OCI-LY7 (cell line): ENCODE measurements at regions not wholly inside any gene's neighbourhood (a gene's known extent, or its start where the extent isn't known, plus 50 kb on each side); places are given as distances from the start of the nearest gene placed in this dataset.

Source experiments
- BruUV-seq: library from RNA; stranded (reverse); fragments of 400-500 nt; replicated peaks from 2 replicates; lab custom pipeline; 2021; lab: Mats Ljungman, UMichigan
- CTCF ChIA-PET: fragments of 300-600 bp; sonication (Branson Sonifier 250); formaldehyde crosslinking; loops from one replicate; lab custom pipeline; 2022; ENCODE audit warnings: antibody characterized with exemption; ENCODE audit not compliant: unreplicated experiment; lab: Charles Lee
- POLR2A ChIA-PET: fragments of 300-600 bp; sonication (Branson Sonifier 250); formaldehyde crosslinking; loops from one replicate; lab custom pipeline; 2022; ENCODE audit warnings: antibody characterized with exemption; lab: Charles Lee
- DNase-seq: peaks from one replicate; pipeline ENCODE4 v3.0.0-alpha.2; 2015; ENCODE audit warnings: low spot score
- H2AFZ ChIP-seq: fragments of 200-600 bp; sonication (generic), shearing (Covaris generic); 2 replicates; pipeline ENCODE4 v1.6.1; 2014; ENCODE audit warnings: mild to moderate bottlenecking, antibody characterized with exemption, low read length, moderate library complexity
- H3K27ac ChIP-seq: fragments of 200-600 bp; sonication (generic); 2 replicates; pipeline ENCODE4 v1.5.1; 2014; ENCODE audit warnings: mixed run types, low read depth, mild to moderate bottlenecking, moderate library complexity, low read length, inconsistent platforms; ENCODE audit not compliant: poor library complexity, severe bottlenecking
- H3K36me3 ChIP-seq: fragments of 200-600 bp; sonication (generic); 2 replicates; pipeline ENCODE4 v1.6.1; 2014; ENCODE audit warnings: mild to moderate bottlenecking, antibody characterized with exemption, low read length, moderate library complexity, mixed read lengths; ENCODE audit not compliant: insufficient read depth
- H3K4me1 ChIP-seq: fragments of 200-600 bp; sonication (generic); 2 replicates; pipeline ENCODE4 v1.5.1; 2014; ENCODE audit warnings: mild to moderate bottlenecking, low read length; ENCODE audit not compliant: insufficient read depth, poor library complexity, severe bottlenecking
- H3K4me2 ChIP-seq: fragments of 200-600 bp; sonication (generic); 2 replicates; pipeline ENCODE4 v1.6.1; 2014; ENCODE audit warnings: mild to moderate bottlenecking, low read length
- H3K4me3 ChIP-seq: fragments of 200-600 bp; sonication (generic); 2 replicates; pipeline ENCODE4 v1.5.1; 2014; ENCODE audit warnings: mild to moderate bottlenecking, low read depth, low read length; ENCODE audit not compliant: poor library complexity, severe bottlenecking
- H3K79me2 ChIP-seq: fragments of 200-600 bp; sonication (generic); 2 replicates; pipeline ENCODE4 v1.6.1; 2016; ENCODE audit warnings: low read depth, mild to moderate bottlenecking, low read length, moderate library complexity, mixed read lengths; ENCODE audit not compliant: insufficient read depth
- H3K9me2 ChIP-seq: fragments of 200-600 bp; sonication (generic); 2 replicates; pipeline ENCODE4 v1.6.1; 2016; ENCODE audit warnings: mild to moderate bottlenecking, low read length, mixed read lengths; ENCODE audit not compliant: insufficient read depth
- H3K9me3 ChIP-seq: fragments of 200-600 bp; sonication (generic); 2 replicates; pipeline ENCODE4 v1.6.1; 2014; ENCODE audit warnings: mild to moderate bottlenecking, mixed run types, low read length, mixed read lengths
- H4K20me1 ChIP-seq: fragments of 200-600 bp; sonication (generic); 2 replicates; pipeline ENCODE4 v1.6.1; 2014; ENCODE audit warnings: mild to moderate bottlenecking, antibody characterized with exemption, low read length, moderate library complexity, mixed read lengths; ENCODE audit not compliant: insufficient read depth
- CTCF ChIP-seq: fragments of 200-600 bp; sonication (generic); conservative IDR thresholded peaks from 2 replicates; pipeline ENCODE4 v1.5.1; 2014; ENCODE audit warnings: mild to moderate bottlenecking, antibody characterized with exemption, low read length, moderate library complexity, mixed read lengths
- EZH2phosphoT487 ChIP-seq: fragments of 200-600 bp; sonication (generic); IDR thresholded peaks from 2 replicates; pipeline ENCODE4 v1.6.1; 2018; ENCODE audit warnings: low read depth, borderline replicate concordance, mild to moderate bottlenecking, mixed run types, antibody characterized with exemption, low read length, moderate library complexity, mixed read lengths
- intact Hi-C: fragments of 100-400 bp; cut with micrococcal nuclease; formaldehyde crosslinking; loops from one replicate; pipeline ENCODE4 v1.10.0; 2022; ENCODE audit not compliant: unreplicated experiment

GRCh38 chr2:22530131-22530530, 854.8 kb upstream of the KLHL29 start:
- intact Hi-C loops: no loop called here
- Histone ChIP-seq H3K4me3 (no peak overlapping the region), H3K9me3 (no peaks in the 10 kb centered on the region), H2AFZ (no peak overlapping the region), H3K9me2 (no peaks in the 10 kb centered on the region), H3K4me2 (no peak overlapping the region), H4K20me1 (no peaks in the 10 kb centered on the region), H3K4me1 (no peaks in the 10 kb centered on the region), H3K27ac (no peak overlapping the region), H3K36me3 (no peaks in the 10 kb centered on the region), H3K79me2 (no peaks in the 10 kb centered on the region)
- POLR2A ChIA-PET: no interaction called here
- no peak for DNase-seq
- TF ChIP-seq EZH2phosphoT487 (no peak), CTCF (no peak)
- BruUV-seq: no TSS peak
- CTCF ChIA-PET: no interaction called here

GRCh38 chr2:22536133-22536532, 848.8 kb upstream of the KLHL29 start:
- no peaks in the 10 kb centered on the region for H3K36me3 ChIP-seq
- TF ChIP-seq CTCF (no peak), EZH2phosphoT487 (no peak)
- H3K9me3 ChIP-seq: no peaks in the 10 kb centered on the region
- CTCF ChIA-PET: no interaction called here
- no TSS peak for BruUV-seq
- no peak overlapping the region for H3K4me2 ChIP-seq
- H3K4me3 ChIP-seq: no peak overlapping the region
- H2AFZ ChIP-seq: no peak overlapping the region
- intact Hi-C loops: no loop called here
- DNase-seq: no peak
- H3K79me2 ChIP-seq: no peaks in the 10 kb centered on the region
- H3K27ac ChIP-seq: no peak overlapping the region
- H4K20me1 ChIP-seq: no peaks in the 10 kb centered on the region
- POLR2A ChIA-PET: no interaction called here
- H3K4me1 ChIP-seq: no peaks in the 10 kb centered on the region
- no peaks in the 10 kb centered on the region for H3K9me2 ChIP-seq

- Histone ChIP-seq H3K4me3 (no peak overlapping the region), H3K36me3 (no peaks in the 10 kb centered on the region), H3K27ac (no peak overlapping the region), H3K79me2 (no peaks in the 10 kb centered on the region), H2AFZ (no peak overlapping the region), H4K20me1 (no peaks in the 10 kb centered on the region), H3K9me2 (no peaks in the 10 kb centered on the region), H3K4me2 (no peak overlapping the region), H3K9me3 (no peaks in the 10 kb centered on the region), H3K4me1 (no peaks in the 10 kb centered on the region)
- no TSS peak for BruUV-seq
- intact Hi-C loops: no loop called here
- ChIA-PET POLR2A (no interaction called here), CTCF (no interaction called here)
- DNase-seq: no peak
- TF ChIP-seq CTCF (no peak), EZH2phosphoT487 (no peak)
Observed at GRCh38 chr2:22554453-22554852, 830.5 kb upstream of the KLHL29 start.
